WERI-Rb-1 (cell line): ENCODE measurements at regions not wholly inside any gene's neighbourhood (a gene's known extent, or its start where the extent isn't known, plus 50 kb on each side); places are given as distances from the start of the nearest gene placed in this dataset.

Experiments used
- DNase-seq: peaks from one replicate; pipeline ENCODE4 v3.0.0-alpha.2; 2020
- H3K27ac ChIP-seq: fragments of 250-450 bp; sonication (Bioruptor Pico); 2 replicates; pipeline ENCODE4 v1.5.1; 2020; ENCODE audit warnings: mild to moderate bottlenecking, moderate library complexity
- H3K27me3 ChIP-seq: fragments of 250-450 bp; sonication (Bioruptor Pico); 2 replicates; pipeline ENCODE4 v1.5.1; 2021; ENCODE audit warnings: mild to moderate bottlenecking, low read depth, moderate library complexity; ENCODE audit not compliant: insufficient read depth, severe bottlenecking
- H3K36me3 ChIP-seq: fragments of 250-450 bp; sonication (Bioruptor Pico); 2 replicates; pipeline ENCODE4 v1.5.1; 2020; ENCODE audit warnings: mild to moderate bottlenecking, moderate library complexity
- H3K4me3 ChIP-seq: 2 replicates; pipeline ENCODE4 v1.5.1; 2011; ENCODE audit warnings: low read depth, mild to moderate bottlenecking, control low read depth, low read length
- H3K9me3 ChIP-seq: fragments of 250-450 bp; sonication (Bioruptor Pico); 2 replicates; pipeline ENCODE4 v1.5.1; 2021; ENCODE audit warnings: mild to moderate bottlenecking, moderate library complexity; ENCODE audit not compliant: severe bottlenecking
- CTCF ChIP-seq: IDR thresholded peaks from 2 replicates; pipeline ENCODE4 v1.5.1; 2011; ENCODE audit warnings: low read depth, mild to moderate bottlenecking, control low read depth, inconsistent platforms, low read length

GRCh38 chr17:77432034-77432661 is 291.4 kb downstream of the SEC14L1 start:
- no peaks in the 10 kb centered on the region for H3K9me3 ChIP-seq
- peaks cover 33% of the 10 kb centered on the region for H3K36me3 ChIP-seq
- no peak overlapping the region for H3K27ac ChIP-seq
- no peak for DNase-seq
- TF ChIP-seq CTCF = no peak
- H3K4me3 ChIP-seq = no peak overlapping the region
- no peaks in the 10 kb centered on the region for H3K27me3 ChIP-seq

- H3K36me3 ChIP-seq = peaks cover 34% of the 10 kb centered on the region
These were observed 292.0 kb downstream of the SEC14L1 start for GRCh38 chr17:77432742-77433141.

GRCh38 chr17:77433385-77434135 is 292.8 kb downstream of the SEC14L1 start:
- no peak for DNase-seq
- peaks cover 28% of the 10 kb centered on the region for H3K36me3 ChIP-seq
- no peaks in the 10 kb centered on the region for H3K27me3 ChIP-seq
- H3K27ac ChIP-seq = no peak overlapping the region
- H3K4me3 ChIP-seq = no peak overlapping the region
- TF ChIP-seq CTCF = no peak
- H3K9me3 ChIP-seq = peaks cover 1% of the 10 kb centered on the region

More at GRCh38 chr17:77432742-77433141, 292.0 kb downstream of the SEC14L1 start:
- no peak for TF ChIP-seq CTCF
- H3K9me3 ChIP-seq = no peaks in the 10 kb centered on the region
- H3K27me3 ChIP-seq = no peaks in the 10 kb centered on the region
- H3K4me3 ChIP-seq = no peak overlapping the region
- DNase-seq = no peak
- no peak overlapping the region for H3K27ac ChIP-seq

- peaks cover 3% of the 10 kb centered on the region for H3K9me3 ChIP-seq
- no peak for TF ChIP-seq CTCF
- no peak overlapping the region for H3K4me3 ChIP-seq
- no peaks in the 10 kb centered on the region for H3K27me3 ChIP-seq
- no peak overlapping the region for H3K27ac ChIP-seq
- no peak for DNase-seq
- H3K36me3 ChIP-seq = peaks cover 26% of the 10 kb centered on the region
These were observed 293.7 kb downstream of the SEC14L1 start for GRCh38 chr17:77434136-77435114.

GRCh38 chr17:77435272-77436057 is 294.7 kb downstream of the SEC14L1 start:
- 0 out of 2 replicates have a peak, but pooled peaks have one; percentile 17 for TF ChIP-seq CTCF
- H3K27ac ChIP-seq = no peak overlapping the region
- peaks cover 30% of the 10 kb centered on the region for H3K36me3 ChIP-seq
- no peaks in the 10 kb centered on the region for H3K27me3 ChIP-seq
- DNase-seq = peak; percentile 56
- peaks cover 3% of the 10 kb centered on the region for H3K9me3 ChIP-seq
- H3K4me3 ChIP-seq = no peak overlapping the region
